LHCN-M2 (cell line): ENCODE measurements at regions not wholly inside any gene's neighbourhood (a gene's known extent, or its start where the extent isn't known, plus 50 kb on each side); places are given as distances from the start of the nearest gene placed in this dataset.

Experiments
- DNase-seq: peaks from one replicate; pipeline ENCODE4 v3.0.0-alpha.2; 2012; ENCODE audit warnings: low read depth

DNA sequence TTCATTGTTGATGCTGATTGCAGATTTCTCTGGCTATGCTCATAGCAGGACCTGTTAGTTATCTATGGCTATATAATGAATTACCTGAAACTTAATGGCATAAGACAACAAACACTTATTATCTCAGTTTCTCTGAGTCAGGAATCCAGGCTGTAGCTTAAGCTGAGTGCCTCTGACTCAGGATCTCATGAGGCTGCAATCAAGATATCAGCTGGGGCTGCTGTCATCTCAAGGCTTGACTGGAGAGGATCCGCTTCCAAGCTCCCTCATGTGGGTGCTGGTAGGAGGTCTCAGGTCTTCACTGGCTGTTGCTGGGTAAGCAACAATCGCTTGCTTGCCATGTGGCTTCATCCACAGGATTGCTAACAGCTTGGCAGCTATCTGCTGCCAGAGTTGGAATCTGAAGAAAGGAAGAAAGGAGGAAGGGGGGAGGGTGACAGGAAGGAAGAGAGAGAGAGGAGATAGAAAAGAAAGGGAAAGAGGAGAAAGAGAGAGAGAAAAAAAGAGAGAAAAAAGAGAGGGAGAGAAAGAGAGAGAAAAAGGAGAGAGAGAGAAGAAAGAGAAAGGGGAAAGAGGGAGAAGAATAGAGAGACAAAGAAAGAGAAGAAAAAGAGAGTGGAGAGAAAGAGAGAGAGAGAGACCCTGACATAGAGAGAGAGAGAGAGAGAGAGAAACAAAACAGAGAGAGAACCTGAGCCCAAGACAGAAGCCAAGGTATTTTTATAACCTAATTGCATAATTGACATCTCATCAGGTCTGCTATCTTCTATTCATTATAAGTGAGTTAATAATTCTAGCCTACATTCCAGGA lies 579.0 kb upstream of the BTBD3 start:
- no peak for DNase-seq

- no peak for DNase-seq
Observed at GRCh38 chr20:11344939-11345338, 572.8 kb upstream of the BTBD3 start.

DNA sequence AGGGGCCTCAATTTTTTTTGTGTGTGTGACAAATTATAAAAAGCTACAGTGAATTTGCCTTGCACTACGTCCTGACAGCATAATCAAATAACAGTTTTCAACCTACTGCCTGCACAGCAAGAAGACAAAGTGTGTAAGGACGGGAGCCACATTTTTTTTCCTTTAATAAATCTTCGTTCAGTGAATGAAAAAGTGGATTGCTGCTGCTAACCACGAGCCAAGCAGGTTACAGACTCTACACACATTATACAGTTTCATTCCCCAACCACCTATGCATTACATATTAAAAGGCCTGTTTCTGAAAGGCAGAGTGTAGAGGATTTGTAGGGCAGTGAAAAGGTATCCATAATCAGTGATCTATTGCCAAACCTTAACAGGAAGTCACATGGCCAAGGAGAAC lies 570.0 kb upstream of the BTBD3 start:
- DNase-seq = no peak

DNA sequence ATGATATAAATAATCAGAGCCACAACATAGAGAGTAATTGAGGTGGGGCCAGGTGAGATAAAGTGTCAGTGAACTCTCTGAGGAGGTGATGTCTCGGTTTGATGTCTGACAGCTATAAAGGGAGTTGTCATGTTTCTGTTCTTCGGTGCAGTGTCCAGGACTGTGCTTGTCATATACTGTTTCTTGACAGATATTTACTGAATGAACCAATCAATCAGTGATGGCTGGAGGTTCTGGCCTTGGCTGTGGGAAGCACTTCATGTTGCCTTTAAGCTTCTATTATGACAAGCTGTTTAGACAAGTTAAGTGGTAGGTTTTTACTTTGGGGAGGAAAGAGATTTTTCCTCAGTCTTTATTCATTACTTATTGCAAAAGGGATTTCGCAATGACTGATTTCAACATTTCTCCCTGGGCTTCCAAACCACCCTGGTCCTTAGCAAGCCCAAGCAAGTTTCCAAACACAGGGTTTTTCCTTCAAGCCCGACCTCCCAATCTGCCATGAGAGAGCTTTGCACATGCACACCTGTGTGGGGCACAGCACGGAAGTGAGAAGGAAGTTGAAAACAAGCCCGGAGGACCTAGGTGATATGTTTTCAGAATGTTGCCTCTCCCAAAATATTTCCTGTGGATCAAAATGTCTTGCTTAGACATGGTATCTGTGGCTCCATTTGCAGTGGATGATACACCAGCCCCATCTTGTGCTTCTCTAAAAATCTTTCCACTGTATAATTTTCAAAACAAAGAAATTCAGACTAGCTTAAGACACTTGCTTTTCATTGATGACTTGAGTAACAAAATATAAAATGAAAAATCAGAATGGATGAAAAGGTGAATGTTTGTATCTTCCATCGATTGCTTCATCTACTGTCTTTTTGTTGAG lies 567.3 kb upstream of the BTBD3 start:
- DNase-seq = peak; percentile 32

DNA sequence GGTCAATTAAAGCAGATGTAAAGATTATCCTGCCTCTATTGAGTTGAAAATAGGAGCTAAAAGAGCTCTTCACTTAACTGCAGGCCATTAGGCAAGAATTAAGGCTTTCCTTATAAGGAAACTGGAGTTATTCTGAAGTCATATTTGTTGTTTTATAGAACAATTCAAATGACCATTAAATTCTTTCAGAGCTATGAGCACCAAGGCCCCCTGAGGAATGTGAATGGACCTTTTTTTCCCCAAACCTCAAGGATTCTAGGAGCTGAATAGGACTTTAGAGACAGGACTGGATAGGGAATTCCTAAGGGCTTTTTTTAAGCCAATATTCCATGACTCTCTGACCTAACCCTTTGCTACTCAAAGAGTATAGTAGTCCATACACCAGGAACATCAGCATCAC lies 565.7 kb upstream of the BTBD3 start:
- no peak for DNase-seq

DNA sequence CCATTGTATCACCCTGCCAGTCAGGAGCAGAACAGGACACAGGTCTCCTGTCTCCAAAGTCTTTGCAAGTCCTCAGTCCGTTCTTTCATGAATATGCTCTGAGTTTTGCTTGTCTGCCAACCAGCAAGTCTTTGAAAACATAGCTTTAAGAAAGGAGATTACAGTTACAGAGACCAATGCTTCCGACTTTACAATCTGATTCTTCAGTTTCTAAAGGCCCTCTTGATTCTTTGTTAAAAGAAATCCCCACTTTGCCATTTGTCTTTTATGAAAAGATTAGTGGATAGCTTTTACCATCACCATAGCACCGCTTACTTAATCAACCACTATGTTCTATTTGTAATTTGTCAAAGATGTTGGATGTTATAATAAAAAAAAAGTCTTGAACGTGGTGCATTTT lies 562.8 kb upstream of the BTBD3 start:
- DNase-seq = no peak

DNA sequence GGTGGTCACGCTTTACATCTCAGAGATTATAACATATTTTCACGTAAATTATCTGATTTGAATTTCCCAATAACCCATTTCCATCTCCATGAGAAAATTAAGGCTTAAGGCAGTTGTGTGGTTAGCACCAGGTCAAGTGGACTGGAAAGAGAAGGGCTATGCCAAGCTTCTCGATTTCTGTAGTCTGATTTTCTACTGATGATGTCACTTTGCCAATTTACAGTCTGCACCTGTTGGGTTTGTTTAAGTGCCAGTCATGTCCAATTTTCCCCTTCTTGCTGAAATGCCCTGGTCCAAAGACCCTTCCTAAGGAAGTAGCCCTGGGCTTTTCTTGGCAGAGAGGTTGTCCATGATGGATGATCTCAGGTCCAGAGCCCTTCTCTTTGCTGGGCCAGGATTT lies 562.3 kb upstream of the BTBD3 start:
- peak; percentile 20 for DNase-seq

DNA sequence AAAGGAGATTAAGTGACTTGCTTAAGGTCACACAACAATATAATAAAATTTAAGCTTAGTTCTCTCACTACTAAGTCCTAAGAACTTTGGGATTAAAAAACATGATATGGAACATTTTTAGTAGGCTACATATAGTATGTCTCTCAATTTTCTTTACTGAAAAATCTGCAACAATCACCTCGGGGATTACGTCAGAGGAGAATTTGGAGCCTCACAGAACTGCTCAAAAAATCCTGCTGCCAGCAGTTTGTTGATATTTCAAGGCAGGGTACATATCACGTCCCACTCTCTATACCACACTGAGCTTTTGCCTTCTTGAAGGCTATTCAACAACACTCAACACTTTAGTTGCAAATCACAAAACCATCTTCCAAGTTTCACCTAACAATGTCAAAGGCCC lies 561.6 kb upstream of the BTBD3 start:
- no peak for DNase-seq

DNA sequence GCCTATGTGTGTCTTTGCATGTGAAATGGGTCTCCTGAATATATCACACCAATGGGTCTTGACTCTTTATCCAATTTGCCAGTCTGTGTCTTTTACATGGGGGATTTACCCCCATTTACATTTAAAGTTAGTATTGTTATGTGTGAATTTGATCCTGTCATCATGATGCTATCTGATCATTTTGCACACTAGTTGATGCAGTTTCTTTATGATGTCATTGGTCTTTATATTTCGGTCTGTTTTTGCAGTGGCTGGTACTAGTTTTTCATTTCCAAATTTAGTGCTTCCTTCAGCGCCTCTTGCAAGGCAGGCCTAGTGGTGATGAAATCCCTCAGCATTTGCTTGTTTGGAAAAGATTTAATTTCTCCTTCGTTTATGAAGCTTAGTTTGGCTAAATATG lies 555.2 kb upstream of the BTBD3 start:
- no peak for DNase-seq

GRCh38 chr20:11364736-11365135 lies 553.0 kb upstream of the BTBD3 start:
- DNase-seq = no peak

GRCh38 chr20:11366660-11367059 lies 551.0 kb upstream of the BTBD3 start:
- DNase-seq = peak; percentile 31

DNA sequence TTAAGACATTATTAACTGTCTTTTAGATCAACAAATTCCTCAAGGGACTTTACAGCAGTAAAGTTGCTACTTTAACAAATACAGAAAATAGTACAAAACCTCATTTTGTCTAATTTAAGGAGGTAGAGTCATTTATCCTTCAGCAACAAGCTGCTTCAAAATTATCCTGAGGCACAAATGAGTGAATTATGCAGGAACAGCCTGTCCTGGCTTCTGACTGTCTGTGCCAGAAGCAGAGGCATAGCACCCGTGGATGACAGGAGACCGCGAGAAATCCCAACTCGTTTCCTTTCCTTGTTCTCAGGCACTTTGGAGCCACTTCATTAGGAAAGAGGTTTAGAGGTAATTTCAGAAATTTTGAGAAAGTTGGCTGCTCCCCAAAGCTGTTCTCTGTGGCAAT lies 549.2 kb upstream of the BTBD3 start:
- no peak for DNase-seq

DNA sequence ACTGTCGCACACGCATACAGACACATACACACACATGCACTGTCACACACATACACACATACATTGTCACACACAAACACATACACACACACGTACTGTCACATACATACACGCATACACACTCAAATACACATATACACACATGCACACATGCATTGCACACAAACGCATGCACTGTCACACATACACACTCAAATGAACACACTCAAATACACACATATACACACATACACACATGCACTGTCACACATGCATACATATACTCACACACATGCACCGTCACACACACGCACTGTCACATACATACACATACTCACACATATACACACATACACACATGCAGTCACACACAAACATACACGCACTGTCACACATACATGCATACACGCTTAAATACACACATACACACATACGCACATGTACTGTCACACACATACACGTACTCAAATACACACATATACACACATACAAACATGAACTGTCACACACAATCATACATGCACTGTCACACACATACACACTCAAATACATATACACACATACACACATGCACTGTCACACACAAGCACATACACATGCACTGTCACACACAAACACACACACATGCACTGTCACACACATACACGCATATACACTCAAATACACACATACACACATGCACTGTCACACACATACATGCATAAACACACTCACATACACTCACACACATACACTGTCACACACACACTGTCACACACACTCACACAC lies 548.6 kb upstream of the BTBD3 start:
- DNase-seq = no peak

- no peak for DNase-seq
Observed at GRCh38 chr20:11371831-11372230, 545.9 kb upstream of the BTBD3 start.

- DNase-seq = no peak
Observed at GRCh38 chr20:11372876-11373790, 544.6 kb upstream of the BTBD3 start.

- DNase-seq = no peak
Observed at GRCh38 chr20:11375335-11375734, 542.4 kb upstream of the BTBD3 start.

GRCh38 chr20:11375966-11376365 lies 541.7 kb upstream of the BTBD3 start:
- DNase-seq = no peak

- DNase-seq = no peak
Observed at GRCh38 chr20:11376420-11376819, 541.3 kb upstream of the BTBD3 start.

GRCh38 chr20:11376998-11377397 lies 540.7 kb upstream of the BTBD3 start:
- peak; percentile 40 for DNase-seq

DNA sequence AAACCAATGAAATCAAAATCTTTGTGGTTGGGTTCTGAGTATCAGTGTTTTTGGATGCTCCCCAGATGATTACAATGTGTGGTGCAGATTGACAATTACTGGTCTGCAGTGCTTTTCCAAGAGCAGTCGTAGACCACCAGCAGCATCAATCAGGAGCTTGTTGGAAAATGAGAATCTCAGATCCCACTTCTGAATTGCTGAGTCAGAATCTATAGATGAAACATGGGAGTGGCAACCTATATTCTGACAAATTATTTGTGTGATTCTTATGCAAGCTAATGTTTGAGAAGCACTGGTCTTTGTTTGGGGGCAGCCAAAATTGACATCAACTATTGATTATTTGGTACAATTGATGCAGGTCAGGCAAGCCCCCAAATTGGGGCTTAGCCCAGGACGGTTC lies 539.9 kb upstream of the BTBD3 start:
- no peak for DNase-seq

DNA sequence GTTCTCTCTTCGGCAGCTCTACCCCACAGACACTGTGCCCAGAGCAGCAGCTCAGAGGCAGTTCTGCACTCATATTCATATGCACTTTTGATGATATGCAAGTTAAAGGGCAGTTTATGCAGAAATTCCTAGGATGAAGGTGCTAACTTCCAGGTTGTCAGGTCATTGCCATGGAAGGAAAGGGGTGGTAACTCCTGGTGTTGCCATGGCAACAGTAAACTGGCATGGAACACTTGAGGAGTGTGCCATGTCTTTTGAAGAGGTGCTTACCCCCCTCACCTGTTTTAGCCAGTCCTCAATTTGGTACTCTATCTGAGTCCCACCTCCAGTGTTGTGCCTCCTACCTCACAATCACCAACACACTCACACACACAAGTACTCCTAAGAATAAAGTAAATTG lies 539.4 kb upstream of the BTBD3 start:
- DNase-seq = no peak
